ENCODE measurements at regions not wholly inside any gene's neighbourhood (a gene's known extent, or its start where the extent isn't known, plus 50 kb on each side); places are given as distances from the start of the nearest gene placed in this dataset.
A peak's percentile ranks its signal among the peaks of the same experiment; 100 is the strongest.

DNA sequence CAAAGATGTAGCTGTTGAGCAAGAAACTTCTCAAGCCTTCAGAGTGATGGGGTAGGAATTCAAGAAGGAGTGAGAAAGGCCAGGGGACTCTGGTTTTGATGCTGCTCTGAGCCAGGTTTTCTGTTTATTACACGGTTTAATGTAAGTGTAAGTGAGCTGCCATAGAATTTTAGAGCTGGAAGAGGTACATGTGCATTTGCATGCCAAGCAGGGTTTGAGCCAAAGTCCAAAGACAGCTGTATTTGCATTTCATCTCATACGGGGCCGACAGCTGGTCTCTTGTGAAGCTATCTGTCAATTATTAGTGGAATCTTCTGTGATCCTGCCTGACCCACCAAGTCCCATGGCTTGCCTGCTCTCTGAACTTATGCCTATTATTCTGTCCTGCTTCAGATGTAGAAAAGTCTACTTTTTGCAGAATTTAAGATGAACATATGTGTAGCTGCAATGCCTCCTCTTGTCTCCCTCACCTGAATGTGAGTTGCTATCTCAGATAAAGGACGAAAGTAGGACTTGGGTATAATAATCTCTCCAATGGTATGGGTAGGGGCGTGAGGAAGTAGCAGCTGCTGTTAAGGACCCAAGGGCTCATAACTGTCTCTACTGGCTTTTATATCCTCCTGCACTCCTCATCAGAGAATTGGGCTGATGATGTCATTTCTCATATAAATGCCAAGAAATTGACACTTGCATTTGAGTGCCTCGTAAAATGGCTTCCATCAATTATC lies 160.0 kb downstream of the SQOR start (continued):
- TF ChIP-seq, protein P1, sequence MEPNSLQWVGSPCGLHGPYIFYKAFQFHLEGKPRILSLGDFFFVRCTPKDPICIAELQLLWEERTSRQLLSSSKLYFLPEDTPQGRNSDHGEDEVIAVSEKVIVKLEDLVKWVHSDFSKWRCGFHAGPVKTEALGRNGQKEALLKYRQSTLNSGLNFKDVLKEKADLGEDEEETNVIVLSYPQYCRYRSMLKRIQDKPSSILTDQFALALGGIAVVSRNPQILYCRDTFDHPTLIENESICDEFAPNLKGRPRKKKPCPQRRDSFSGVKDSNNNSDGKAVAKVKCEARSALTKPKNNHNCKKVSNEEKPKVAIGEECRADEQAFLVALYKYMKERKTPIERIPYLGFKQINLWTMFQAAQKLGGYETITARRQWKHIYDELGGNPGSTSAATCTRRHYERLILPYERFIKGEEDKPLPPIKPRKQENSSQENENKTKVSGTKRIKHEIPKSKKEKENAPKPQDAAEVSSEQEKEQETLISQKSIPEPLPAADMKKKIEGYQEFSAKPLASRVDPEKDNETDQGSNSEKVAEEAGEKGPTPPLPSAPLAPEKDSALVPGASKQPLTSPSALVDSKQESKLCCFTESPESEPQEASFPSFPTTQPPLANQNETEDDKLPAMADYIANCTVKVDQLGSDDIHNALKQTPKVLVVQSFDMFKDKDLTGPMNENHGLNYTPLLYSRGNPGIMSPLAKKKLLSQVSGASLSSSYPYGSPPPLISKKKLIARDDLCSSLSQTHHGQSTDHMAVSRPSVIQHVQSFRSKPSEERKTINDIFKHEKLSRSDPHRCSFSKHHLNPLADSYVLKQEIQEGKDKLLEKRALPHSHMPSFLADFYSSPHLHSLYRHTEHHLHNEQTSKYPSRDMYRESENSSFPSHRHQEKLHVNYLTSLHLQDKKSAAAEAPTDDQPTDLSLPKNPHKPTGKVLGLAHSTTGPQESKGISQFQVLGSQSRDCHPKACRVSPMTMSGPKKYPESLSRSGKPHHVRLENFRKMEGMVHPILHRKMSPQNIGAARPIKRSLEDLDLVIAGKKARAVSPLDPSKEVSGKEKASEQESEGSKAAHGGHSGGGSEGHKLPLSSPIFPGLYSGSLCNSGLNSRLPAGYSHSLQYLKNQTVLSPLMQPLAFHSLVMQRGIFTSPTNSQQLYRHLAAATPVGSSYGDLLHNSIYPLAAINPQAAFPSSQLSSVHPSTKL (CRISPR knock-in tag; IDR thresholded peaks at IDR 0.05) = peak; percentile 68; the same call in 1 of the 2 replicates
- TF ChIP-seq ZNF644 (CRISPR knock-in tag; IDR thresholded peaks at IDR 0.05; ENCODE audit: low read depth) (0 out of 2 replicates have a peak, but pooled peaks have one; percentile 34), MAFG (CRISPR knock-in tag; IDR thresholded peaks at IDR 0.05) (no peak), BHLHE40 (IDR thresholded peaks at IDR 0.05; ENCODE audit: low read length) (no peak), ZNF33A (CRISPR knock-in tag; IDR thresholded peaks at IDR 0.05; ENCODE audit: borderline replicate concordance) (no peak), REST (IDR thresholded peaks at IDR 0.05; ENCODE audit: borderline replicate concordance in 1 of 2, low read depth in 1 of 2, low read length in 2 of 2) (no peak), ZNF569 (CRISPR knock-in tag; IDR thresholded peaks at IDR 0.05; ENCODE audit: borderline replicate concordance) (no peak), ESRRA (CRISPR knock-in tag; IDR thresholded peaks at IDR 0.05; ENCODE audit: low read depth) (no peak), ZNF816 (CRISPR knock-in tag; IDR thresholded peaks at IDR 0.05; ENCODE audit: borderline replicate concordance) (no peak), SMAD1 (CRISPR knock-in tag; IDR thresholded peaks at IDR 0.05; ENCODE audit: borderline replicate concordance, low read depth) (no peak)
- TF ChIP-seq, protein P2, sequence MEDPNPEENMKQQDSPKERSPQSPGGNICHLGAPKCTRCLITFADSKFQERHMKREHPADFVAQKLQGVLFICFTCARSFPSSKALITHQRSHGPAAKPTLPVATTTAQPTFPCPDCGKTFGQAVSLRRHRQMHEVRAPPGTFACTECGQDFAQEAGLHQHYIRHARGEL (CRISPR knock-in tag; IDR thresholded peaks at IDR 0.05) = no peak
- TF ChIP-seq, protein P3, sequence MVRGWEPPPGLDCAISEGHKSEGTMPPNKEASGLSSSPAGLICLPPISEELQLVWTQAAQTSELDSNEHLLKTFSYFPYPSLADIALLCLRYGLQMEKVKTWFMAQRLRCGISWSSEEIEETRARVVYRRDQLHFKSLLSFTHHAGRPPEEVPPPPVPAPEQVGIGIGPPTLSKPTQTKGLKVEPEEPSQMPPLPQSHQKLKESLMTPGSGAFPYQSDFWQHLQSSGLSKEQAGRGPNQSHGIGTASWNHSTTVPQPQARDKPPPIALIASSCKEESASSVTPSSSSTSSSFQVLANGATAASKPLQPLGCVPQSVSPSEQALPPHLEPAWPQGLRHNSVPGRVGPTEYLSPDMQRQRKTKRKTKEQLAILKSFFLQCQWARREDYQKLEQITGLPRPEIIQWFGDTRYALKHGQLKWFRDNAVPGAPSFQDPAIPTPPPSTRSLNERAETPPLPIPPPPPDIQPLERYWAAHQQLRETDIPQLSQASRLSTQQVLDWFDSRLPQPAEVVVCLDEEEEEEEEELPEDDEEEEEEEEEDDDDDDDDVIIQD (CRISPR knock-in tag; IDR thresholded peaks at IDR 0.05; ENCODE audit: low read depth) = no peak
